DND-41 (cell line): ENCODE measurements at regions not wholly inside any gene's neighbourhood (a gene's known extent, or its start where the extent isn't known, plus 50 kb on each side); places are given as distances from the start of the nearest gene placed in this dataset.

Source experiments
- ATAC-seq: fragments of 200-7000 bp; cut with Tn5 transposase; 3 replicates; pipeline ENCODE4 v1.9.1; 2021; ENCODE audit warnings: low read depth; ENCODE audit not compliant: insufficient read depth
- DNase-seq: peaks from one replicate; pipeline ENCODE4 v3.0.0-alpha.2; 2020
- H2AFZ ChIP-seq: 2 replicates; pipeline ENCODE4 v1.6.0; 2012; ENCODE audit warnings: low read depth, low read length
- H3K27ac ChIP-seq: 2 replicates; pipeline ENCODE4 v1.5.1; 2012; ENCODE audit warnings: low read length, inconsistent platforms
- H3K27me3 ChIP-seq: fragments of 200-600 bp; sonication (generic); 2 replicates; pipeline ENCODE4 v1.6.0; 2012; ENCODE audit warnings: low read length, mild to moderate bottlenecking, inconsistent platforms; ENCODE audit not compliant: insufficient read depth, poor library complexity
- H3K36me3 ChIP-seq: 2 replicates; pipeline ENCODE4 v1.5.1; 2012; ENCODE audit warnings: low read length, inconsistent platforms; ENCODE audit not compliant: insufficient read depth
- H3K4me1 ChIP-seq: 2 replicates; pipeline ENCODE4 v1.5.1; 2012; ENCODE audit warnings: mild to moderate bottlenecking, low read length; ENCODE audit not compliant: insufficient read depth
- H3K4me2 ChIP-seq: 2 replicates; pipeline ENCODE4 v1.6.0; 2012; ENCODE audit warnings: mild to moderate bottlenecking, moderate library complexity, low read length, inconsistent platforms; ENCODE audit not compliant: insufficient read depth
- H3K4me3 ChIP-seq, 2 experiments: fragments of 200-600 bp in 1 of 2; shearing (Covaris generic) in 1 of 2; 2 replicates each; pipeline ENCODE4 v1.5.1; 2012 to 2016; ENCODE audit warnings: inconsistent platforms in 2 of 2, low read length in 2 of 2, mild to moderate bottlenecking in 2 of 2, low read depth in 1 of 2, moderate library complexity in 1 of 2
- H3K79me2 ChIP-seq: 2 replicates; pipeline ENCODE4 v1.6.0; 2012; ENCODE audit warnings: low read length, inconsistent platforms; ENCODE audit not compliant: insufficient read depth
- H3K9ac ChIP-seq: 2 replicates; pipeline ENCODE4 v1.6.0; 2012; ENCODE audit warnings: low read depth, mild to moderate bottlenecking, inconsistent platforms, low read length, moderate library complexity
- H3K9me3 ChIP-seq: 2 replicates; pipeline ENCODE4 v1.5.1; 2012; ENCODE audit warnings: low read length, moderate library complexity, mild to moderate bottlenecking, inconsistent platforms; ENCODE audit not compliant: insufficient read depth, severe bottlenecking
- H4K20me1 ChIP-seq: 2 replicates; pipeline ENCODE4 v1.6.0; 2012; ENCODE audit warnings: low read length; ENCODE audit not compliant: insufficient read depth
- EZH2 ChIP-seq: IDR thresholded peaks from 3 replicates; pipeline ENCODE4 v1.6.1; 2012; ENCODE audit warnings: borderline replicate concordance, low read depth, mild to moderate bottlenecking, moderate library complexity, low read length, inconsistent platforms; ENCODE audit not compliant: severe bottlenecking
- TF ChIP-seq, protein P1 (sequence below): IDR thresholded peaks from 2 replicates; pipeline ENCODE4 v1.5.1; 2012; ENCODE audit warnings: borderline replicate concordance, low read length, moderate library complexity, mild to moderate bottlenecking; ENCODE audit not compliant: poor library complexity, severe bottlenecking; ENCODE audit errors: extremely low read depth

DNA sequence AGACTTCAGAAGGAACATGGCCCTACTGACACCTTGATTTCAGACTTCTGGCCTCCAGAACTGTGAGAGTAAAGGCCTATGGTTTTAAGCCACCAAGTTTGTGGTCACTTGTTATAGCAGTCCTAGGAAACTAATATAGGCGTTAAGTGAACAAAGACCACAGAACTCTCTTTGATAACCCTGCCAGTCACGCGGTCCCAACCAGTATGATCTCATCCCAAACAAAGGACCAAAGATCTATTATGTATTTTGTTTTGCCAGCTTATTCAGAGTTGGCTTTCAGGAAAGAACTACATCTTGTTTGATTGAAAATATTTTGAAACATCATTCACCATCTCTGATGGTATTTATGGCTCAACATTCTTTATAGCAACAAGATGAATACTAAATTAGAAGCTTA is 294.4 kb upstream of the SLCO3A1 start:
- Histone ChIP-seq H3K4me3 (no peak overlapping the region), H3K36me3 (no peaks in the 10 kb centered on the region), H3K4me2 (no peak overlapping the region), H2AFZ (no peak overlapping the region), H3K9ac (no peak overlapping the region), H3K27me3 (no peaks in the 10 kb centered on the region), H3K79me2 (no peaks in the 10 kb centered on the region), H3K9me3 (no peaks in the 10 kb centered on the region), H3K27ac (no peak overlapping the region), H3K4me1 (no peaks in the 10 kb centered on the region), H4K20me1 (no peaks in the 10 kb centered on the region)
- no peak for TF ChIP-seq EZH2
- TF ChIP-seq, protein P1, sequence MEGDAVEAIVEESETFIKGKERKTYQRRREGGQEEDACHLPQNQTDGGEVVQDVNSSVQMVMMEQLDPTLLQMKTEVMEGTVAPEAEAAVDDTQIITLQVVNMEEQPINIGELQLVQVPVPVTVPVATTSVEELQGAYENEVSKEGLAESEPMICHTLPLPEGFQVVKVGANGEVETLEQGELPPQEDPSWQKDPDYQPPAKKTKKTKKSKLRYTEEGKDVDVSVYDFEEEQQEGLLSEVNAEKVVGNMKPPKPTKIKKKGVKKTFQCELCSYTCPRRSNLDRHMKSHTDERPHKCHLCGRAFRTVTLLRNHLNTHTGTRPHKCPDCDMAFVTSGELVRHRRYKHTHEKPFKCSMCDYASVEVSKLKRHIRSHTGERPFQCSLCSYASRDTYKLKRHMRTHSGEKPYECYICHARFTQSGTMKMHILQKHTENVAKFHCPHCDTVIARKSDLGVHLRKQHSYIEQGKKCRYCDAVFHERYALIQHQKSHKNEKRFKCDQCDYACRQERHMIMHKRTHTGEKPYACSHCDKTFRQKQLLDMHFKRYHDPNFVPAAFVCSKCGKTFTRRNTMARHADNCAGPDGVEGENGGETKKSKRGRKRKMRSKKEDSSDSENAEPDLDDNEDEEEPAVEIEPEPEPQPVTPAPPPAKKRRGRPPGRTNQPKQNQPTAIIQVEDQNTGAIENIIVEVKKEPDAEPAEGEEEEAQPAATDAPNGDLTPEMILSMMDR = no peak
- no peak for DNase-seq
- 0 out of 3 replicates have a peak, but pooled peaks have one; percentile 31 for ATAC-seq

DNA sequence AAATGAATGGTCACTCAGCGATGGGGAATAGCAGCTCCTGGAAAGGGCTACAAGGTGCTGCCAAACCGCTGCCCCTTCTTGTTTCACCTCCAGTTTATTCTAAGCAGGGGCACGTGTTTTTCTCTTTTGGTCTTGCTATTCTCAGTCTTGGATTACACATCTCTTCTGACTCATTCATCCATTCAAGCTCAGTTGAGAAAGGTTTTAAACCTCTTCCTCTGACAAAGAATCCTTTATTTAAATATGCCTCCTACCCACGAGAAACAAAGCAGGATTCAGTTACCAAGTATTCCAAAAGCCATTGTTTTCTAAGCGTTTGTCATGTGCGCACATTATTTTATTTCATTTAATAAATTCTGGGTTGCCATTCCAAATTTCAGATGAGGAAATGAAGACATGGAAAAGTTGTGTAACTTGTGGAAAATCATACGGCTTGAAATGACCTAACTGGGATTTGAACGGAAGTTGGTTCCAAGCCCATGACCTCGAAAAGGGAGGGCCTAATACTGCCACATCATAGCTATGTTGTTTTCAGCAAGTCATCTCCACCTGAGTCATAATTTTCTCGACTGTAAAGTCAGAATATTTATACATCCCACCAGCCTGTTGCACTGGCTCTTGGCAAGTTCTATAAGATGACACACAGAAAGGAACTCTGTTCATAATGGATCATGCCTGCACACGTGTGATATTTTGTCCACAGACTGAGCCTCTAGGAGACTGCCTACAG is 292.0 kb upstream of the SLCO3A1 start:
- no peak overlapping the region for H3K4me2 ChIP-seq
- no peaks in the 10 kb centered on the region for H3K79me2 ChIP-seq
- TF ChIP-seq, protein P1 = no peak
- no peak for TF ChIP-seq EZH2
- H3K27me3 ChIP-seq = no peaks in the 10 kb centered on the region
- no peaks in the 10 kb centered on the region for H3K9me3 ChIP-seq
- H3K36me3 ChIP-seq = no peaks in the 10 kb centered on the region
- H3K9ac ChIP-seq = no peak overlapping the region
- H3K27ac ChIP-seq = no peak overlapping the region
- no peak overlapping the region for H2AFZ ChIP-seq
- no peak overlapping the region for H3K4me3 ChIP-seq
- no peaks in the 10 kb centered on the region for H3K4me1 ChIP-seq
- ATAC-seq = no peak
- no peak for DNase-seq
- no peaks in the 10 kb centered on the region for H4K20me1 ChIP-seq

DNA sequence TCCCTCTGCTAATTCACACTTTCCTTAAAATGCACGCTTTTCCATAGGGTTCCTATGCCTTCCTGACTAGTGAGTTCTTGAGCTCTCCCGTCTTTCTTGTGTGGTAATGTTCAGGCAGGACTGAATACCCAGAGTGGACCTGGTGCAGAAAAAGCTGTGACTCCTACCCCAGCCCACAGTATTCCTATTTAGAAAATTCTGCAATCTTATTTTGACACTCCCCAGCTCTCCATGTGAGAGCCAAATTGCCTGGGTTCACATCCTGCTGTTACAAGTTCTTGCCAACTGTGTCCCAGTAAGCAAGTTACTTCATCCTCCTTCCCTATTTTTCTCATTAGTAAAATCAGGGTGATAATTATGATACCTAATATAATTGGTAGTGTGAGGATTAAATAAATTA is 290.8 kb upstream of the SLCO3A1 start:
- H3K4me2 ChIP-seq = no peak overlapping the region
- no peaks in the 10 kb centered on the region for H3K79me2 ChIP-seq
- H3K9ac ChIP-seq = no peak overlapping the region
- ATAC-seq = no peak
- no peak overlapping the region for H3K27ac ChIP-seq
- no peak overlapping the region for H3K4me3 ChIP-seq
- H2AFZ ChIP-seq = no peak overlapping the region
- no peaks in the 10 kb centered on the region for H4K20me1 ChIP-seq
- H3K27me3 ChIP-seq = no peaks in the 10 kb centered on the region
- no peaks in the 10 kb centered on the region for H3K9me3 ChIP-seq
- no peak for TF ChIP-seq EZH2
- TF ChIP-seq, protein P1 = no peak
- H3K4me1 ChIP-seq = no peaks in the 10 kb centered on the region
- no peaks in the 10 kb centered on the region for H3K36me3 ChIP-seq
- no peak for DNase-seq
